ENCODE measurements at regions not wholly inside any gene's neighbourhood (a gene's known extent, or its start where the extent isn't known, plus 50 kb on each side); places are given as distances from the start of the nearest gene placed in this dataset.

- WGBS, 10 experiments, result 28 to 100% (median 83%) methylated on average over 1 to 2 of the region's 2 CpGs; no CpG with 5 or more reads in 3 of the 10 experiments
- H3K4me1 ChIP-seq (replicated peaks in 1 of 2), result no peaks in the 10 kb centered on the region
- in situ Hi-C loops (cut with MboI; ENCODE audit: low pct_unique_long_range_greater_than_20kb in 2 of 9, low sequenced_read_pairs in 9 of 9, unreplicated experiment in 9 of 9), result no loop called here
- H3K27ac ChIP-seq, result no peak overlapping the region
- ATAC-seq (replicated peaks in 6 of 8), result no peak
- no peak overlapping the region for H3K4me3 ChIP-seq
Measured at GRCh38 chr12:93944911-93945310, 203.5 kb upstream of the PLXNC1 start.

DNA sequence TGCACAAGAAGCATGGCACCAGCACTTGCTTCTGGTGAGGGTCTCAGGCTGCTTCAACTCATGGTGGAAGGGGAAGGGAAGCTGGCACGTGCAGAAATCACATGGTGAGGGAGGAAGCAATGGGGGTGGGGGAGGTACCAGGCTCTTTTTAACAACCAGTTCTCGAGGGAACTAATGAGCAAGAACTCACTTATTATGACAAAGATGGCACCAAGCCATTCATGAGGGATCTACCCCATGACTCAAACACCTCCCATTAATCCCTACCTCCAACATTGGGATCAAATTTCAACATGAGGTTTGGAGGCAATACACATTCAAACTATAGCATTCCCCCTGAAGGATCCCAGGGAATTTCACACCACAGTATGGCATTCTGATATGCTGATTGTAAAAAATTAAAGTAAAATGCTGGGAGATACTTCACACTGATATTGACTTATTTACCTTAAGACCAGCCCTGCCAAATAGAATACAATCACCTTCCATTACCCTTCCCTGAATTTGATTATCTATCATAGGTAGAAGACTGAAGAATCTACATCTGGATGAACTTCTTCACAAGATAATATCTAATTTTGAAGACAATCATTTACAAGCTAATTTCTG lies 201.7 kb upstream of the PLXNC1 start:
- in situ Hi-C loops (cut with MboI; ENCODE audit: low pct_unique_long_range_greater_than_20kb in 2 of 9, low sequenced_read_pairs in 9 of 9, unreplicated experiment in 9 of 9), result no loop called here
- H3K27ac ChIP-seq, result no peak overlapping the region
- no peaks in the 10 kb centered on the region for H3K4me1 ChIP-seq (replicated peaks in 1 of 2)
- ATAC-seq (replicated peaks in 6 of 8), result no peak
- WGBS, 10 experiments, result 14 to 100% (median 66%) methylated on average over 1 to 2 of the region's 2 CpGs; no CpG with 5 or more reads in 6 of the 10 experiments
- no peak overlapping the region for H3K4me3 ChIP-seq

DNA sequence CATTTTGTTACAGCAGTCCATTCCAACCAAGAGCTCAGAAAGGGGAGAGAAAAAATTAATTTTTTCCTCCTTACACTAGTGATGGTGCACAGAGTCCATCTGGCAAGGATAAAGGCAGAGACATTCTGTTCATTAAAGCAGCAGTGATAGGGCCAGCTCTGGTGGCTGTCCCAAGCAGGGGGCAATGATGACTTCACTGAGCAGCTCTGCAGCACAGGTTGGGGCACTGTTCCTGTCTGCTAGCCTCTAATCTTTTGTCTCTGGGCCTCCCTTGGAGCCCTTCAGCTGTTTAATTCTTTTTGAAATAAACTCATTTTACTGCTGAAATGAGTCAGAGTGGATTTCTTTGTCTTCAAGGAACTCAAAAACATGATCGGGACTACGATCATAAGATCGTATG lies 200.9 kb upstream of the PLXNC1 start:
- Histone ChIP-seq H3K4me3 (no peak overlapping the region), H3K27ac (no peak overlapping the region), H3K4me1 (replicated peaks in 1 of 2) (no peaks in the 10 kb centered on the region)
- no peak for ATAC-seq (replicated peaks in 6 of 8)
- WGBS, 10 experiments, result 60 to 100% (median 93%) methylated on average over 3 of the region's 3 CpGs; no CpG with 5 or more reads in 1 of the 10 experiments
- in situ Hi-C loops (cut with MboI; ENCODE audit: low pct_unique_long_range_greater_than_20kb in 2 of 9, low sequenced_read_pairs in 9 of 9, unreplicated experiment in 9 of 9), result no loop called here

GRCh38 chr12:93950311-93950710 lies 198.1 kb upstream of the PLXNC1 start:
- ATAC-seq (replicated peaks in 6 of 8), result no peak
- H3K4me1 ChIP-seq (replicated peaks in 1 of 2), result no peaks in the 10 kb centered on the region
- in situ Hi-C loops (cut with MboI; ENCODE audit: low pct_unique_long_range_greater_than_20kb in 2 of 9, low sequenced_read_pairs in 9 of 9, unreplicated experiment in 9 of 9), result no loop called here
- no peak overlapping the region for H3K4me3 ChIP-seq
- 0 to 97% (median 73%) methylated on average over 2 to 3 of the region's 3 CpGs for WGBS, 10 experiments
- no peak overlapping the region for H3K27ac ChIP-seq

DNA sequence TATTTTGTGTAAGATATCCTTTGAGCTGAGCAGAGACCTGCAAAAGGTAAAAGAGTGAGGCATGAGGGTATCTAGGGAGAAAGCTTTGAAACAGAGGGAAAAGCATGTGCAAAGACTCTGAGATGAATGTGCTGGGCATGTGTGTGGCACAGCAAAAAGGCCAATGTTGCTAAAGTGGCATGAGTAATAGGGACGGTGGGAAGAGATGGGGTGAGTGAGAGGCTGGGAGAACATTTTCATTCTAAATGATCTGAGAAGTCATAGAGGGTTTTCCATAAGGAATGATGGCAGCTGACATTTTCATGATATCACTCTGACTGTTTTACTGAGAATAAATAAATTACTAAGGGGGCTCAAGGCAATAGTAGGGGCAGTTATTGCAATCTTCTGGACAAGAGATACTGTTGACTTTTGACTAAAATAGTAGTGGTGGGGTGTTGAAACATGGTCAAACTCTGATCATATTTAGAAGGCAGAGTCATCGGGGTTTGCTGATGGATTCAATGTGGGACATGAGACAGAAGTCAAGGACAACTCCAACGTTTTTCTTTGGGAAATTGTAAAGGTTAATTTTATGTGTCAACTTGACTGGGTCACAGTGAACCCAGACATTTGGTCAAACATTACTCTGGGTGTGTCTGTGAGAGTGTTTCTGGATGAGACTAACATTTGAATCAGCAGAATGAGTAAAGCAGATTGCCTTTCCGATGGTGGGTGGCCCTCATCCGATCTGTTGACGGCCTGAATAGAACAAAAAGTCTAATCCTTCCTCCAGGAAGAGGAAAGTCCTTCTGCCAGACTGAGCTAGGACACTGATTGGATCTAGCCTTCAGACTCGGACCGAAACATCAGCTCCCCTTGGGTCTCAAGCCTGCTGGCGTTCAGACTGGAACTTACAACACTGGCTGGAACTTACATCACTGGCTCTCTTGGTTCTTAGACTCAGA lies 193.9 kb upstream of the PLXNC1 start:
- in situ Hi-C loops (cut with MboI; ENCODE audit: low pct_unique_long_range_greater_than_20kb in 2 of 9, low sequenced_read_pairs in 9 of 9, unreplicated experiment in 9 of 9), result no loop called here
- Histone ChIP-seq H3K4me3 (no peak overlapping the region), H3K27ac (no peak overlapping the region), H3K4me1 (replicated peaks in 1 of 2) (no peaks in the 10 kb centered on the region)
- 0 to 92% (median 60%) methylated on average over 1 to 8 of the region's 9 CpGs for WGBS, 10 experiments
- peak in 2 of 8 experiments; percentile 31 to 85 for ATAC-seq (replicated peaks in 6 of 8)

GRCh38 chr12:93956551-93956950 lies 191.8 kb upstream of the PLXNC1 start:
- Histone ChIP-seq H3K4me1 (replicated peaks in 1 of 2) (no peaks in the 10 kb centered on the region), H3K27ac (no peak overlapping the region), H3K4me3 (no peak overlapping the region)
- in situ Hi-C loops (cut with MboI; ENCODE audit: low pct_unique_long_range_greater_than_20kb in 2 of 9, low sequenced_read_pairs in 9 of 9, unreplicated experiment in 9 of 9), result no loop called here
- WGBS, 10 experiments, result 71 to 100% (median 95%) methylated on average over 1 to 2 of the region's 2 CpGs; no CpG with 5 or more reads in 4 of the 10 experiments
- ATAC-seq (replicated peaks in 6 of 8), result no peak

GRCh38 chr12:93957168-93957567 lies 191.2 kb upstream of the PLXNC1 start:
- H3K4me1 ChIP-seq (replicated peaks in 1 of 2), result no peaks in the 10 kb centered on the region
- in situ Hi-C loops (cut with MboI; ENCODE audit: low pct_unique_long_range_greater_than_20kb in 2 of 9, low sequenced_read_pairs in 9 of 9, unreplicated experiment in 9 of 9), result no loop called here
- H3K27ac ChIP-seq, result no peak overlapping the region
- no peak for ATAC-seq (replicated peaks in 6 of 8)
- no peak overlapping the region for H3K4me3 ChIP-seq
- 0 to 100% (median 100%) methylated on average over 1 of the region's 1 CpG; no CpG with 5 or more reads in 4 of the 10 experiments for WGBS, 10 experiments

GRCh38 chr12:93957870-93958269 lies 190.5 kb upstream of the PLXNC1 start:
- no peak for ATAC-seq (replicated peaks in 6 of 8)
- Histone ChIP-seq H3K27ac (no peak overlapping the region), H3K4me1 (replicated peaks in 1 of 2) (no peaks in the 10 kb centered on the region), H3K4me3 (no peak overlapping the region)
- in situ Hi-C loops (cut with MboI; ENCODE audit: low pct_unique_long_range_greater_than_20kb in 2 of 9, low sequenced_read_pairs in 9 of 9, unreplicated experiment in 9 of 9), result no loop called here

DNA sequence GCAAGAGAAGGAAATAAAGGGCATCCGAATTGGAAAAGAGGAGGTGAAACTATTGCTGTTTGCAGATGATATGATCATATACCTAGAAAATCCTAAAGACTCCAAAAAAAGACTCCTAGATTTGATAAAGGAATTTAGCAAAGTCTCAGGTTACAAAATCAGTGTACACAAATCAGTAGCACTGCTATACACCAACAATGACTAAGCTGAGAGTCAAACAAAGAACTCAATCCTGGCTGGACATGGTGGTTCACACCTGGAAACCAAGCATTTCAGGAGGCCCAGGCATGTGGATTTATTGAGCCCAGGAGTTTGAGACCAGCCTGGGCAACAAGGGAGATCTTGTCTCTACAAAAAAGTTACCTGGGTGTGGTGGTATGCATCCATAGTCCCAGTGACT lies 188.7 kb upstream of the PLXNC1 start:
- WGBS, 10 experiments, result 33 to 100% (median 61%) methylated on average over 1 of the region's 1 CpG; no CpG with 5 or more reads in 2 of the 10 experiments
- in situ Hi-C loops (cut with MboI; ENCODE audit: low pct_unique_long_range_greater_than_20kb in 2 of 9, low sequenced_read_pairs in 9 of 9, unreplicated experiment in 9 of 9), result no loop called here
- ATAC-seq (replicated peaks in 6 of 8), result no peak
- no peaks in the 10 kb centered on the region for H3K4me1 ChIP-seq (replicated peaks in 1 of 2)
- no peak overlapping the region for H3K27ac ChIP-seq
- H3K4me3 ChIP-seq, result no peak overlapping the region

DNA sequence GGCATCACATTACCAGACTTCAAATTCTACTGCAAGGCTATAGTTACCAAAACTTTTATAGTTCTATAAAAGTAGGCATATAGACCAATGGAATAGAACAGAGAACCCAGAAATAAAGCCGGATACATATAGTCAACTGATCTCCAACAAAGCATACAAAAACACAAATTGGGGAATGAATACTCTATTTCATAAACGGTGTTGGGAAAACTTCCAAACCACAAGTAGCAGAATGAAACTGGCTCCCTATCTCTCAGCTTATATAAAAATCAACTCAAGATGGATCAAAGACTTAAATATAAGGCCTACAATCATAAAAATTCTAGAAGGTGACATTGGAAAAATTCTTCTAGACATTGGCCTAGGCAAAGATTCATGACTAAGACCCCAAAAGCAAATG lies 187.9 kb upstream of the PLXNC1 start:
- in situ Hi-C loops (cut with MboI; ENCODE audit: low pct_unique_long_range_greater_than_20kb in 2 of 9, low sequenced_read_pairs in 9 of 9, unreplicated experiment in 9 of 9), result no loop called here
- Histone ChIP-seq H3K4me3 (no peak overlapping the region), H3K4me1 (replicated peaks in 1 of 2) (no peaks in the 10 kb centered on the region), H3K27ac (no peak overlapping the region)
- no peak for ATAC-seq (replicated peaks in 6 of 8)
- 5 to 73% (median 43%) methylated on average over 1 to 2 of the region's 2 CpGs for WGBS, 10 experiments

- 0 to 100% (median 41%) methylated on average over 1 to 2 of the region's 2 CpGs for WGBS, 10 experiments
- in situ Hi-C loops (cut with MboI; ENCODE audit: low pct_unique_long_range_greater_than_20kb in 2 of 9, low sequenced_read_pairs in 9 of 9, unreplicated experiment in 9 of 9), result no loop called here
Measured at GRCh38 chr12:93962336-93962735, 186.0 kb upstream of the PLXNC1 start.

GRCh38 chr12:93964936-93965335 lies 183.4 kb upstream of the PLXNC1 start:
- in situ Hi-C loops (cut with MboI; ENCODE audit: low pct_unique_long_range_greater_than_20kb in 2 of 9, low sequenced_read_pairs in 9 of 9, unreplicated experiment in 9 of 9), result no loop called here
- 20 to 100% (median 85%) methylated on average over 1 to 4 of the region's 4 CpGs; no CpG with 5 or more reads in 2 of the 10 experiments for WGBS, 10 experiments
- no peak overlapping the region for H3K4me3 ChIP-seq
- H3K27ac ChIP-seq, result no peak overlapping the region
- ATAC-seq (replicated peaks in 6 of 8), result no peak
- no peaks in the 10 kb centered on the region for H3K4me1 ChIP-seq (replicated peaks in 1 of 2)

More at GRCh38 chr12:93962336-93962735, 186.0 kb upstream of the PLXNC1 start:
- no peak for ATAC-seq (replicated peaks in 6 of 8)
- Histone ChIP-seq H3K27ac (no peak overlapping the region), H3K4me1 (replicated peaks in 1 of 2) (no peaks in the 10 kb centered on the region), H3K4me3 (no peak overlapping the region)

DNA sequence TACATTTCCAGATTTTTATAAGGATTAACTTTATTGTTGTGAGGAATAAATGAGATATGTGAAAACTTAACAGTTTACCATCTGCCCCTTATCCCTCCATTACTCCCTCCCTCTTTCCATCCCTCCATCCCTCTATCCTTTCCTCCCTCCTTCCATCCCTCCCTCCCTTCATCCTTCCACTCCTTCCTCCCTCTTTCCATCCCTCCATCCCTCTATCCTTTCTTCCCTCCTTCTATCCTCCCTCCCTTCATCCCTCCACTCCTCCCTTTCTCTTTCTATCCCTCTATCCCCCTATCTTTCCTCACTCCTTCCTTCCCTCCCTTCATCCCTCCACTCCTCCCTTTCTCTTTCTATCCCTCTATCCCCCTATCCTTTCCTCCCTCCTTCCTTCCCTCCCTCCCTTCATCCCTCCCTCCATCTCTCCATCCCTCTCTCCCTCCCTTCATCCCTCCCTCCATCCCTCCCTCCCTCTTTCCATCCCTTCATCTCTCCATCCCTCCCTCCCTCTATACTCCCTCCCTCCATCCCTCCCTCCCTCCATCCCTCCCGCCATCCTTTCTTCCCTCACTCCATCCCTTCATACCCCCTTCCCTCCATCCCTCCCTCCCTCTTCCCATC lies 181.8 kb upstream of the PLXNC1 start:
- H3K4me3 ChIP-seq, result no peak overlapping the region

More for the DNA sequence above, 181.8 kb upstream of the PLXNC1 start:
- ATAC-seq (replicated peaks in 6 of 8), result no peak
- whole genome bisulfite sequencing, 10 experiments, result no CpG with 5 or more reads among the region's 1 CpG
- Histone ChIP-seq H3K27ac (no peak overlapping the region), H3K4me1 (replicated peaks in 1 of 2) (peaks cover 2 to 3% of the 10 kb centered on the region in 2 donors)
- in situ Hi-C loops (cut with MboI; ENCODE audit: low pct_unique_long_range_greater_than_20kb in 2 of 9, low sequenced_read_pairs in 9 of 9, unreplicated experiment in 9 of 9), result no loop called here

Measured in motor neuron (in vitro differentiated cells).